GM23338 (cell line): ENCODE measurements at regions not wholly inside any gene's neighbourhood (a gene's known extent, or its start where the extent isn't known, plus 50 kb on each side); places are given as distances from the start of the nearest gene placed in this dataset.

Experiments
- ATAC-seq: fragments of 200-7000 bp; cut with Tn5 transposase; 3 replicates; pipeline ENCODE4 v1.9.1; 2020
- DNase-seq: peaks from one replicate; pipeline ENCODE4 v3.0.0-alpha.2; 2015; ENCODE audit warnings: low spot score
- H2AFZ ChIP-seq: fragments of 200-600 bp; sonication (generic); 2 replicates; pipeline ENCODE4 v1.8.0; 2016; ENCODE audit warnings: antibody characterized with exemption, mild to moderate bottlenecking, moderate library complexity
- H3F3A ChIP-seq: fragments of 200-600 bp; sonication (generic); replicated peaks from 2 replicates; pipeline ENCODE4 v1.8.0; 2017; ENCODE audit warnings: antibody characterized with exemption, mixed run types, low read depth
- H3K27ac ChIP-seq: fragments of 200-600 bp; sonication (generic); 2 replicates; pipeline ENCODE4 v1.6.1; 2016; ENCODE audit warnings: low read depth
- H3K27me3 ChIP-seq: fragments of 200-600 bp; sonication (generic); 2 replicates; pipeline ENCODE4 v1.8.0; 2016; ENCODE audit warnings: mild to moderate bottlenecking, mixed run types, moderate library complexity; ENCODE audit not compliant: insufficient read depth
- H3K36me3 ChIP-seq: fragments of 200-600 bp; sonication (generic); 2 replicates; pipeline ENCODE4 v1.8.0; 2016; ENCODE audit warnings: mild to moderate bottlenecking; ENCODE audit not compliant: insufficient read depth
- H3K4me1 ChIP-seq: fragments of 200-600 bp; sonication (generic); 2 replicates; pipeline ENCODE4 v1.8.0; 2016; ENCODE audit warnings: mild to moderate bottlenecking, moderate library complexity; ENCODE audit not compliant: insufficient read depth
- H3K4me2 ChIP-seq: fragments of 200-600 bp; sonication (generic); 2 replicates; pipeline ENCODE4 v1.7.1; 2017; ENCODE audit warnings: mixed run types
- H3K4me3 ChIP-seq: fragments of 200-600 bp; sonication (generic); 2 replicates; pipeline ENCODE4 v1.6.1; 2016; ENCODE audit warnings: mixed run types
- H3K79me2 ChIP-seq: fragments of 200-600 bp; sonication (generic); replicated peaks from 2 replicates; pipeline ENCODE4 v1.8.0; 2017; ENCODE audit warnings: mild to moderate bottlenecking; ENCODE audit not compliant: insufficient read depth
- H3K9me2 ChIP-seq: fragments of 200-600 bp; sonication (generic); 2 replicates; pipeline ENCODE4 v1.8.0; 2017; ENCODE audit not compliant: insufficient read depth
- H4K20me1 ChIP-seq: fragments of 200-600 bp; sonication (generic); replicated peaks from 2 replicates; pipeline ENCODE4 v1.8.0; 2017; ENCODE audit warnings: mild to moderate bottlenecking; ENCODE audit not compliant: insufficient read depth
- H3K27ac Mint-ChIP-seq: 2 replicates; pipeline ENCODE4 v1.8.0; 2020; ENCODE audit warnings: inconsistent platforms, mild to moderate bottlenecking, moderate library complexity, mixed read lengths
- H3K27me3 Mint-ChIP-seq: 3 replicates; pipeline ENCODE4 v1.8.0; 2022; ENCODE audit warnings: low read depth, mild to moderate bottlenecking, moderate library complexity, mixed read lengths, inconsistent platforms; ENCODE audit not compliant: insufficient read depth, poor library complexity
- H3K36me3 Mint-ChIP-seq: 3 replicates; pipeline ENCODE4 v1.8.0; 2021; ENCODE audit warnings: low read depth, mild to moderate bottlenecking, inconsistent platforms, moderate library complexity, mixed read lengths
- H3K4me1 Mint-ChIP-seq: 3 replicates; pipeline ENCODE4 v1.8.0; 2020; ENCODE audit warnings: mild to moderate bottlenecking, inconsistent platforms, mixed read lengths
- H3K4me3 Mint-ChIP-seq: 3 replicates; pipeline ENCODE4 v1.8.0; 2021; ENCODE audit warnings: moderate library complexity, mild to moderate bottlenecking, inconsistent platforms, mixed read lengths
- H3K9me3 Mint-ChIP-seq: 3 replicates; pipeline ENCODE4 v1.8.0; 2020; ENCODE audit warnings: moderate library complexity, mild to moderate bottlenecking, inconsistent platforms, mixed read lengths
- CREB1 ChIP-seq: fragments of 250-450 bp; sonication (Bioruptor Pico); IDR thresholded peaks from 2 replicates; pipeline ENCODE4 v1.5.0; 2020; ENCODE audit warnings: low read depth, mild to moderate bottlenecking, moderate library complexity
- ETS1 ChIP-seq: IDR thresholded peaks from 2 replicates; pipeline ENCODE4 v1.6.1; 2016; ENCODE audit warnings: antibody characterized with exemption
- EZH2 ChIP-seq: fragments of 200-600 bp; sonication (generic); IDR thresholded peaks from one replicate; pipeline ENCODE4 v1.8.0; 2017; ENCODE audit warnings: antibody characterized with exemption, mild to moderate bottlenecking, low read depth; ENCODE audit not compliant: unreplicated experiment
- EZH2phosphoT487 ChIP-seq: fragments of 200-600 bp; sonication (generic); IDR thresholded peaks from one replicate; pipeline ENCODE4 v1.8.1; 2018; ENCODE audit warnings: antibody characterized with exemption; ENCODE audit not compliant: unreplicated experiment
- JUNB ChIP-seq: IDR thresholded peaks from one replicate; pipeline ENCODE4 v1.6.1; 2016; ENCODE audit warnings: antibody characterized with exemption; ENCODE audit not compliant: unreplicated experiment
- NANOG ChIP-seq: IDR thresholded peaks from 2 replicates; pipeline ENCODE4 v1.6.1; 2016; ENCODE audit warnings: antibody characterized with exemption, borderline replicate concordance
- POLR2AphosphoS5 ChIP-seq: IDR thresholded peaks from 2 replicates; pipeline ENCODE4 v1.6.1; 2016; ENCODE audit warnings: antibody characterized with exemption, low read depth
- REST ChIP-seq: IDR thresholded peaks from one replicate; pipeline ENCODE4 v1.6.1; 2018; ENCODE audit warnings: antibody characterized with exemption; ENCODE audit not compliant: unreplicated experiment
- STAT1 ChIP-seq: IDR thresholded peaks from one replicate; pipeline ENCODE4 v1.6.1; 2016; ENCODE audit warnings: antibody characterized with exemption; ENCODE audit not compliant: unreplicated experiment
- ZNF114 ChIP-seq: fragments of 250-450 bp; sonication (Bioruptor Pico); IDR thresholded peaks from 2 replicates; pipeline ENCODE4 v1.5.0; 2020; ENCODE audit warnings: mild to moderate bottlenecking, moderate library complexity
- ZNF331 ChIP-seq: fragments of 250-450 bp; sonication (Bioruptor Pico); IDR thresholded peaks from 2 replicates; pipeline ENCODE4 v1.5.0; 2020; ENCODE audit warnings: low read depth, mild to moderate bottlenecking, moderate library complexity
- ZNF462 ChIP-seq: fragments of 250-450 bp; sonication (Bioruptor Pico); IDR thresholded peaks from 2 replicates; pipeline ENCODE4 v1.5.0; 2020; ENCODE audit warnings: mild to moderate bottlenecking, moderate library complexity
- TF ChIP-seq, protein P1 (sequence below), 2 experiments: fragments of 200-600 bp in 1 of 2; sonication (generic) in 1 of 2; conservative IDR thresholded peaks; 2 replicates each; pipeline versions ENCODE4 v1.5.1 to v1.6.1; 2016 to 2017; ENCODE audit warnings: antibody characterized with exemption in 2 of 2, low read depth in 2 of 2, mild to moderate bottlenecking in 2 of 2, moderate library complexity in 1 of 2

DNA sequence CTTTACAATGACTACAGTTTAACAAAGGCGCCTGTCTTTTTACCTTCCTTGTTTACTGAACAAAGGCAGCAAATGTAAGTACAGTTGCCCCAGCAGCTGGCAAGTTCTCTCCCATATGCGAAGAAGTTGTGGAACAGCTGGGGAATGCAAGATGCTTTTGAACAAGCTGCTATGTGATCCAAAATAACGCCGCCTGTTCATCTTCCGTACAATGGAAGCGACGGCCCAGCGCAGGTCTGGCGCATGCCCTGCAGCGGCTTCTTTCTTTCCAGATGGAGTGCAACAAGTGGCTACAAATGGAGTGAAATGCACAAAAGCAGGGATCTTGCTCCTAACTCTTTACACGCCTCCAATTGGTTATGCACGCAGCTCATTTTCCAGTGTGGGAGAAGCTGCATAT lies 97.0 kb upstream of the SVIL start:
- Histone ChIP-seq H3K27ac (no peak overlapping the region), H3K36me3 (no peaks in the 10 kb centered on the region), H3K79me2 (peaks cover 21% of the 10 kb centered on the region), H3K9me2 (0 out of 2 replicates have a peak, but pooled peaks cover 2% of the 10 kb centered on the region), H3K4me2 (peak overlapping the region; percentile 35; the same call in 1 of the 2 replicates), H3K4me1 (peaks cover 51% of the 10 kb centered on the region), H3K4me3 (no peak overlapping the region), H4K20me1 (peaks cover 16% of the 10 kb centered on the region; the same call in 1 of the 2 replicates), H3F3A (0 out of 2 replicates have a peak, but pooled peaks cover 3% of the 10 kb centered on the region), H3K27me3 (peaks cover 39% of the 10 kb centered on the region), H2AFZ (no peak overlapping the region)
- H3K4me1 Mint-ChIP-seq: peaks cover 45% of the 10 kb centered on the region
- H3K36me3 Mint-ChIP-seq: peaks cover 5% of the 10 kb centered on the region
- peak; percentile 11 for DNase-seq
- ATAC-seq: no peak
- TF ChIP-seq, protein P1, sequence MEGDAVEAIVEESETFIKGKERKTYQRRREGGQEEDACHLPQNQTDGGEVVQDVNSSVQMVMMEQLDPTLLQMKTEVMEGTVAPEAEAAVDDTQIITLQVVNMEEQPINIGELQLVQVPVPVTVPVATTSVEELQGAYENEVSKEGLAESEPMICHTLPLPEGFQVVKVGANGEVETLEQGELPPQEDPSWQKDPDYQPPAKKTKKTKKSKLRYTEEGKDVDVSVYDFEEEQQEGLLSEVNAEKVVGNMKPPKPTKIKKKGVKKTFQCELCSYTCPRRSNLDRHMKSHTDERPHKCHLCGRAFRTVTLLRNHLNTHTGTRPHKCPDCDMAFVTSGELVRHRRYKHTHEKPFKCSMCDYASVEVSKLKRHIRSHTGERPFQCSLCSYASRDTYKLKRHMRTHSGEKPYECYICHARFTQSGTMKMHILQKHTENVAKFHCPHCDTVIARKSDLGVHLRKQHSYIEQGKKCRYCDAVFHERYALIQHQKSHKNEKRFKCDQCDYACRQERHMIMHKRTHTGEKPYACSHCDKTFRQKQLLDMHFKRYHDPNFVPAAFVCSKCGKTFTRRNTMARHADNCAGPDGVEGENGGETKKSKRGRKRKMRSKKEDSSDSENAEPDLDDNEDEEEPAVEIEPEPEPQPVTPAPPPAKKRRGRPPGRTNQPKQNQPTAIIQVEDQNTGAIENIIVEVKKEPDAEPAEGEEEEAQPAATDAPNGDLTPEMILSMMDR (conservative IDR thresholded peaks at IDR 0.05; ENCODE audit: low read depth in 2 of 2): no peak
- TF ChIP-seq ETS1 (no peak), ZNF462 (CRISPR knock-in tag) (no peak), NANOG (no peak), ZNF114 (no peak), EZH2phosphoT487 (no peak), ZNF331 (no peak), EZH2 (no peak), CREB1 (CRISPR knock-in tag) (no peak), POLR2AphosphoS5 (no peak), REST (no peak), STAT1 (no peak), JUNB (no peak)
- H3K4me3 Mint-ChIP-seq: no peak overlapping the region
- H3K27ac Mint-ChIP-seq: no peak overlapping the region
- peaks cover 21% of the 10 kb centered on the region for H3K27me3 Mint-ChIP-seq
- no peaks in the 10 kb centered on the region; the same call in 2 of the 3 replicates for H3K9me3 Mint-ChIP-seq
